ENCODE measurements at regions not wholly inside any gene's neighbourhood (a gene's known extent, or its start where the extent isn't known, plus 50 kb on each side); places are given as distances from the start of the nearest gene placed in this dataset.

DNA sequence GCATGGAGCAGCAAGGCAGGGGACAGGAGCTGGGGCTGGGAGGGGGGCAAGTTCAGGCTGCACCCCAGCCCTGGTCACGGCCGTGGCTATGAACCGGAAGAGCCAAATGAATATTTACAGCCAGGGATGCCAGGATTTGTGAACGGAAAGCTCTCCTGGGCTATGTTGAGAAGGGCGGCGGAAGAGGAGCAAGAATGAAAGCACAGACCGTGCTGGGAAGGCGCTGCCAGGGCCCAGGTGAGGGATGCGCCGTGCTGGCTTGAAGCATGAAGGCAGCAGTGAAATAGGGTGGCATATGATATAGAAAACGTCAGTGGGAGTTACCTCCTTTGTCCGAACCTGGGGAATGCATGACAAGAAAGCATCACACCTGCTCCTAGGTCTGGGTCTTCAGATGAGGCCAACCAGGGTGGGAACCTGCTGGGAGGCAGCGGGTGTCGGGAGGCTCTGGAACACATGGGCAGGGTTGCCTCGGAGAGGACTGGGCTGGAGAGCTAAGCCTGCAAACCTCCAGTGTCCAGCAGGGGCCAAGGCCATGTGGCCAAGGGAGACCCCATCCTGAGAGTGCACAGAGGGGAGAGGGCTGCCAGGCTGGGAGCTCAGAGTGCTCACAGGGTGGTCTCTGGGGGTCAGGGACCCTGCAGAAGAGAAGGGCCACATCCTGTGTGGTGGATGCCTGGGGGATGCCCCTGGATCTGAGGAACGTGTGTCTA, 120.6 kb upstream of the TCERG1L start:
- Histone ChIP-seq H2AFZ (ENCODE audit: low read depth) (no peak overlapping the region), H3K9ac (no peak overlapping the region), H3K27ac (no peak overlapping the region), H3K79me2 (ENCODE audit: insufficient read depth, low read depth) (no peaks in the 10 kb centered on the region), H3K27me3 (ENCODE audit: insufficient read depth, low read depth) (peaks cover 6% of the 10 kb centered on the region; the same call in 1 of the 2 replicates), H3K4me3 (IDR thresholded peaks at IDR 0.05; ENCODE audit: insufficient read depth, low read depth, low read length) (no peak overlapping the region), H3K36me3 (ENCODE audit: insufficient read depth) (no peaks in the 10 kb centered on the region), H3K4me1 (ENCODE audit: low read depth, poor library complexity, severe bottlenecking) (no peaks in the 10 kb centered on the region), H3K4me2 (no peak overlapping the region), H4K20me1 (ENCODE audit: insufficient read depth) (no peaks in the 10 kb centered on the region)
- TF ChIP-seq, protein P1, sequence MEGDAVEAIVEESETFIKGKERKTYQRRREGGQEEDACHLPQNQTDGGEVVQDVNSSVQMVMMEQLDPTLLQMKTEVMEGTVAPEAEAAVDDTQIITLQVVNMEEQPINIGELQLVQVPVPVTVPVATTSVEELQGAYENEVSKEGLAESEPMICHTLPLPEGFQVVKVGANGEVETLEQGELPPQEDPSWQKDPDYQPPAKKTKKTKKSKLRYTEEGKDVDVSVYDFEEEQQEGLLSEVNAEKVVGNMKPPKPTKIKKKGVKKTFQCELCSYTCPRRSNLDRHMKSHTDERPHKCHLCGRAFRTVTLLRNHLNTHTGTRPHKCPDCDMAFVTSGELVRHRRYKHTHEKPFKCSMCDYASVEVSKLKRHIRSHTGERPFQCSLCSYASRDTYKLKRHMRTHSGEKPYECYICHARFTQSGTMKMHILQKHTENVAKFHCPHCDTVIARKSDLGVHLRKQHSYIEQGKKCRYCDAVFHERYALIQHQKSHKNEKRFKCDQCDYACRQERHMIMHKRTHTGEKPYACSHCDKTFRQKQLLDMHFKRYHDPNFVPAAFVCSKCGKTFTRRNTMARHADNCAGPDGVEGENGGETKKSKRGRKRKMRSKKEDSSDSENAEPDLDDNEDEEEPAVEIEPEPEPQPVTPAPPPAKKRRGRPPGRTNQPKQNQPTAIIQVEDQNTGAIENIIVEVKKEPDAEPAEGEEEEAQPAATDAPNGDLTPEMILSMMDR (conservative IDR thresholded peaks at IDR 0.05; ENCODE audit: low read depth, low read length): no peak

DNA sequence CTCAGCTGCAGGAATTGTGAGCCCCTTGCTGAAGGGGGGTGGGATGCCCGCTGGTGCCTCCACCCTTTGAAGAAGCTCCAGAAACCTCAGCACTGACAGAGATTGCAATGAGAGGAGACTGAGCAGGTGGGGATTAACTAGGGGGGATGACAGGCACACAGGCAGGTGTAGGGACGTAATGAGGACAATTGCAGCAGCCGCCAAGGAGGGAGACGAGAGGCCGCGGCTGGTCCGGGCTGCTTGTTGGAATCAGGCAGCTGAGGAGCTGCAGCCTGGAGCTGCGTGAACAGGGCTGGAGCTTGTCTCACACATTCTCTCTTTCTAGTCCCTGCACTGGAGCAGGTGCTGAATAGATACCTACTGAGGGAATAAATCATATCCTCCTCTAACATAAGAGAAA, 122.0 kb upstream of the TCERG1L start:
- H2AFZ ChIP-seq (ENCODE audit: low read depth): no peak overlapping the region
- TF ChIP-seq, protein P1 (conservative IDR thresholded peaks at IDR 0.05; ENCODE audit: low read depth, low read length): no peak
- H3K4me2 ChIP-seq: no peak overlapping the region
- peaks cover 6% of the 10 kb centered on the region; the same call in 1 of the 2 replicates for H3K27me3 ChIP-seq (ENCODE audit: insufficient read depth, low read depth)
- H3K9ac ChIP-seq: no peak overlapping the region
- H3K27ac ChIP-seq: no peak overlapping the region
- no peaks in the 10 kb centered on the region for H3K4me1 ChIP-seq (ENCODE audit: low read depth, poor library complexity, severe bottlenecking)
- no peaks in the 10 kb centered on the region for H3K36me3 ChIP-seq (ENCODE audit: insufficient read depth)
- no peaks in the 10 kb centered on the region for H3K79me2 ChIP-seq (ENCODE audit: insufficient read depth, low read depth)
- H3K4me3 ChIP-seq (IDR thresholded peaks at IDR 0.05; ENCODE audit: insufficient read depth, low read depth, low read length): no peak overlapping the region
- no peaks in the 10 kb centered on the region for H4K20me1 ChIP-seq (ENCODE audit: insufficient read depth)

DNA sequence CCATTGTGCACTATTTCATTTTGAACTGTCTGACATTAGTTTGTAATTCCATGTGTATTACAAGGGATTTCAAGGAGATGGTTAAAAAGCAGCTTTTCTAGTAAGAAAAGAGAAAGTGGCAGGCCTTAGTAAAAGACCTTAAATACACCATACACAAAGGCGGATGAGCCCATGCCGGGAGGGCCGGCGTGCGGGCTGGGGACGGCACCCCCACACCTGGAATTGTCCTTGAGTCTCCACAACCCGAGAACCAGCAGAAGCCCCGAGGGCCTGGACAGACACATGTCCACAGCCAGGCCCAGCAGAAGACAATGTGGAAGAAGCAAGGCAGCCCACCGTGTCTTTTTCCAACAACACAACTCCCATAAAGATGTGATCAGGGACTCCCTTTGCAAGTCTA, 123.7 kb upstream of the TCERG1L start:
- H3K4me3 ChIP-seq (IDR thresholded peaks at IDR 0.05; ENCODE audit: insufficient read depth, low read depth, low read length): no peak overlapping the region
- H3K79me2 ChIP-seq (ENCODE audit: insufficient read depth, low read depth): no peaks in the 10 kb centered on the region
- peaks cover 6% of the 10 kb centered on the region; the same call in 1 of the 2 replicates for H3K27me3 ChIP-seq (ENCODE audit: insufficient read depth, low read depth)
- no peak overlapping the region for H3K9ac ChIP-seq
- H3K4me1 ChIP-seq (ENCODE audit: low read depth, poor library complexity, severe bottlenecking): no peaks in the 10 kb centered on the region
- TF ChIP-seq, protein P1 (conservative IDR thresholded peaks at IDR 0.05; ENCODE audit: low read depth, low read length): no peak
- H4K20me1 ChIP-seq (ENCODE audit: insufficient read depth): no peaks in the 10 kb centered on the region
- no peak overlapping the region for H3K4me2 ChIP-seq
- no peak overlapping the region for H2AFZ ChIP-seq (ENCODE audit: low read depth)
- no peaks in the 10 kb centered on the region for H3K36me3 ChIP-seq (ENCODE audit: insufficient read depth)
- H3K27ac ChIP-seq: no peak overlapping the region

DNA sequence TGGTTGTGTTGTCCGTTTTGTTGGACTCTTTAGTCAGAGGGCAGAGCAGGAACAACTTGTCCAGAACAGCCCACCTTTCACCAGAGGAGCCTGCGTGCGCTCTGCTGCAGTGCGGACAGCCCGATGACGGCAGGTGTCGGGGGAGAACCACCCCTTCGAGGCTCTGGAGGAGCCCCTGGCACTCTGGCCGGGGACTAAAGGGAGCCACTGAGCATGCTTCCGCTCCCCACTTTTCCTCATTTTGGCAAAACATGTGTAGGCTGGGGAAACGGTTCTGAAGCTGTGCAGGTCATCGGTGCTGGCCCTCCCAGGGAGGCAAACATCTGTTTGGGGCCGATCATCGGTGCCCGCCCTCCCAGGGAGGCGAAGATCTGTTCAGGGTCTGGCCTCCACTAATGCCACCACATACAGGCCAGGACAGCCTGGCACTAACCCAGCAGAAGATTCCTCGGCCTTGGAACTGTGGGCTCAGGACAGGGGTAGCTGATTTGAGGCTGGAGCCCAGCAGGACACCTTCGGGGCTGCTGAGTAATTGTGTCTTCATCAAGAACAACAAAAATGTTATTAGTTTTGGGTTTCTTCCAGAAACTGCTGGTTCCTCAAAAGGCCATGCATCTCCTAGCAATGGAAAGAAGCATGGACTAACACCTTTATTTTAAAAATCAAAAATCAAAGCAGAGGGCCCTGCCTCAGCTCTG, 124.4 kb upstream of the TCERG1L start:
- no peaks in the 10 kb centered on the region for H3K79me2 ChIP-seq (ENCODE audit: insufficient read depth, low read depth)
- H4K20me1 ChIP-seq (ENCODE audit: insufficient read depth): no peaks in the 10 kb centered on the region
- H3K27me3 ChIP-seq (ENCODE audit: insufficient read depth, low read depth): peaks cover 6% of the 10 kb centered on the region; the same call in 1 of the 2 replicates
- H3K27ac ChIP-seq: no peak overlapping the region
- no peaks in the 10 kb centered on the region for H3K4me1 ChIP-seq (ENCODE audit: low read depth, poor library complexity, severe bottlenecking)
- H3K9ac ChIP-seq: no peak overlapping the region
- no peak overlapping the region for H2AFZ ChIP-seq (ENCODE audit: low read depth)
- H3K4me3 ChIP-seq (IDR thresholded peaks at IDR 0.05; ENCODE audit: insufficient read depth, low read depth, low read length): no peak overlapping the region
- H3K36me3 ChIP-seq (ENCODE audit: insufficient read depth): no peaks in the 10 kb centered on the region
- TF ChIP-seq, protein P1 (conservative IDR thresholded peaks at IDR 0.05; ENCODE audit: low read depth, low read length): no peak
- H3K4me2 ChIP-seq: no peak overlapping the region
